ENCODE measurements at regions not wholly inside any gene's neighbourhood (a gene's known extent, or its start where the extent isn't known, plus 50 kb on each side); places are given as distances from the start of the nearest gene placed in this dataset.

GRCh38 chr2:104416339-104417000 is 437.4 kb upstream of the POU3F3 start:
- Histone ChIP-seq H3K4me1 (no peaks in the 10 kb centered on the region), H3K4me3 (no peak overlapping the region), H3K9me3 (no peaks in the 10 kb centered on the region), H3K36me3 (replicated peaks) (no peaks in the 10 kb centered on the region), H3K27me3 (ENCODE audit: low read depth) (no peaks in the 10 kb centered on the region)
- in situ Hi-C loops (cut with MboI; ENCODE audit: low sequenced_read_pairs), result no loop called here
- no peak for DNase-seq (ENCODE audit: low spot score in 2 of 2)

DNA sequence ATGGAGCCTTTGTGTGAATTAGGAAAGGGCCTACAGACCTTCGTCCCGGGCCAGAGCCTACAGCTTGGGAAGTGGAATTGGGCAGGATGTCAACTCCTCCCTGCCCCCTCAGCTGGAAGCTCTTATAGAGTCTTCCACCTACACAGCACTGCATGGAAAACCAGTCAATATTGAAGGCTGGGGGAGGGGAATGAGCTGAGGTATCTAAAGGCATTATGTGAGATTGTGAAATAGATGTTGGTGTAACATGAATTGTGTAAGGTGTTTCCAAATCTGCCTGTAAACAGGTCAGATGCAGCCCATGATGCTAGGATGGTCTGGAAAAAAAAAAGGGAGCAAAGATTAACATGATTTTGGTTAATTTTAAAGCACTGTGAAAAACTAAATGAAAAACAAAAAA is 433.5 kb upstream of the POU3F3 start:
- no peak for DNase-seq (ENCODE audit: low spot score in 2 of 2)
- H3K4me1 ChIP-seq, result no peaks in the 10 kb centered on the region
- in situ Hi-C loops (cut with MboI; ENCODE audit: low sequenced_read_pairs), result no loop called here
- no peaks in the 10 kb centered on the region for H3K27me3 ChIP-seq (ENCODE audit: low read depth)
- no peak overlapping the region for H3K4me3 ChIP-seq
- no peaks in the 10 kb centered on the region for H3K36me3 ChIP-seq (replicated peaks)
- H3K9me3 ChIP-seq, result no peaks in the 10 kb centered on the region

GRCh38 chr2:104420953-104421352 is 433.0 kb upstream of the POU3F3 start:
- H3K9me3 ChIP-seq, result no peaks in the 10 kb centered on the region
- H3K4me3 ChIP-seq, result no peak overlapping the region
- H3K36me3 ChIP-seq (replicated peaks), result no peaks in the 10 kb centered on the region
- H3K27me3 ChIP-seq (ENCODE audit: low read depth), result no peaks in the 10 kb centered on the region
- in situ Hi-C loops (cut with MboI; ENCODE audit: low sequenced_read_pairs), result no loop called here
- H3K4me1 ChIP-seq, result no peaks in the 10 kb centered on the region
- no peak for DNase-seq (ENCODE audit: low spot score in 2 of 2)

- no peaks in the 10 kb centered on the region for H3K9me3 ChIP-seq
- H3K4me3 ChIP-seq, result no peak overlapping the region
- in situ Hi-C loops (cut with MboI; ENCODE audit: low sequenced_read_pairs), result no loop called here
- no peaks in the 10 kb centered on the region for H3K36me3 ChIP-seq (replicated peaks)
- H3K4me1 ChIP-seq, result no peaks in the 10 kb centered on the region
- no peak for DNase-seq (ENCODE audit: low spot score in 2 of 2)
- no peaks in the 10 kb centered on the region for H3K27me3 ChIP-seq (ENCODE audit: low read depth)
Observed at GRCh38 chr2:104425850-104426595, 427.9 kb upstream of the POU3F3 start.

DNA sequence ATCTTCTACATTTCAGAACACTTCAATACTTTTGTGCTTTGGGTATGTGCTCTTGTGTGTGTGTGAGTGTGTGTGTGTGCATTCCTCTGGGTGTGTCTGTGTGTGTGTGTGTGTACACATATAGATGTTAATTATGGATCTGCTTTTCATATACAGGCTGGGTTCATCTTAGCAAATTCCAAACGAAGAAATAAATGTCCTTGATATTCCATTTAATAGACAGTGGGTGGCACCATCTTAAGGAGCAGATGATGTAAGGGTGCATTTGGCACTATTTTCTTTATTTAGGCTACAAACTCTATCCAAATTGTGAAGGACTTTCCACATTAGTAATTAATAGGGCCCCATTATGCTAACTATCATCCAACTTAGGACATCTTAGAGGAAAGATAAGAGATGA is 425.8 kb upstream of the POU3F3 start:
- Histone ChIP-seq H3K27me3 (ENCODE audit: low read depth) (no peaks in the 10 kb centered on the region), H3K9me3 (no peaks in the 10 kb centered on the region), H3K4me1 (no peaks in the 10 kb centered on the region), H3K36me3 (replicated peaks) (no peaks in the 10 kb centered on the region), H3K4me3 (no peak overlapping the region)
- no peak for DNase-seq (ENCODE audit: low spot score in 2 of 2)
- in situ Hi-C loops (cut with MboI; ENCODE audit: low sequenced_read_pairs), result no loop called here

GRCh38 chr2:104429639-104430358 is 424.1 kb upstream of the POU3F3 start:
- H3K9me3 ChIP-seq, result no peaks in the 10 kb centered on the region
- DNase-seq (ENCODE audit: low spot score in 2 of 2), result no peak
- no peak overlapping the region for H3K4me3 ChIP-seq
- no peaks in the 10 kb centered on the region for H3K36me3 ChIP-seq (replicated peaks)
- no peaks in the 10 kb centered on the region for H3K27me3 ChIP-seq (ENCODE audit: low read depth)
- H3K4me1 ChIP-seq, result no peaks in the 10 kb centered on the region
- in situ Hi-C loops (cut with MboI; ENCODE audit: low sequenced_read_pairs), result no loop called here

DNA sequence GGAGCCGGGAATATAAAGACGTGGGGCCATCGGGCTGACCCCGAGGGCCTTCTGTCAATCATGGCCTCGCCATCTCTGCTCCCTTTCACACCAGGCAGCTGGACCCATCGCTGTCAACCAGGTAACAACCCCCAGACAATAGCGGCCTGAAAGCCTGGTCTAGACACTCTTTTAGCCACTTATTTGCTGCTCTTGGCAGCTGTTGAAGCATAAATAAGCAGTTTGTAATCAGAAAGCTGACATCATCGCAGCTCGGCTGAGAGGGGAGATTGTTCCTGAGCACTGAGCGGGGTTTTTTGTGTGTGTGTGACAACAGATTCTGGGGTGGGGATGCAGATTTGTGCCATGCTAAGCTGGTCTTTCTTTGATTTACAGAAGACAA is 423.6 kb upstream of the POU3F3 start:
- no peaks in the 10 kb centered on the region for H3K9me3 ChIP-seq
- DNase-seq (ENCODE audit: low spot score in 2 of 2), result no peak
- no peaks in the 10 kb centered on the region for H3K36me3 ChIP-seq (replicated peaks)
- no peak overlapping the region for H3K4me3 ChIP-seq
- in situ Hi-C loops (cut with MboI; ENCODE audit: low sequenced_read_pairs), result no loop called here
- H3K4me1 ChIP-seq, result no peaks in the 10 kb centered on the region
- H3K27me3 ChIP-seq (ENCODE audit: low read depth), result no peaks in the 10 kb centered on the region

- no peaks in the 10 kb centered on the region for H3K9me3 ChIP-seq
- DNase-seq (ENCODE audit: low spot score in 2 of 2), result no peak
- H3K4me1 ChIP-seq, result no peaks in the 10 kb centered on the region
- no peak overlapping the region for H3K4me3 ChIP-seq
- no peaks in the 10 kb centered on the region for H3K27me3 ChIP-seq (ENCODE audit: low read depth)
- in situ Hi-C loops (cut with MboI; ENCODE audit: low sequenced_read_pairs), result no loop called here
- H3K36me3 ChIP-seq (replicated peaks), result no peaks in the 10 kb centered on the region
Observed at GRCh38 chr2:104430852-104431251, 423.1 kb upstream of the POU3F3 start.

GRCh38 chr2:104431701-104432121 is 422.2 kb upstream of the POU3F3 start:
- in situ Hi-C loops (cut with MboI; ENCODE audit: low sequenced_read_pairs), result no loop called here
- H3K27me3 ChIP-seq (ENCODE audit: low read depth), result no peaks in the 10 kb centered on the region
- no peaks in the 10 kb centered on the region for H3K36me3 ChIP-seq (replicated peaks)
- no peak for DNase-seq (ENCODE audit: low spot score in 2 of 2)
- no peaks in the 10 kb centered on the region for H3K4me1 ChIP-seq
- H3K9me3 ChIP-seq, result no peaks in the 10 kb centered on the region
- no peak overlapping the region for H3K4me3 ChIP-seq

DNA sequence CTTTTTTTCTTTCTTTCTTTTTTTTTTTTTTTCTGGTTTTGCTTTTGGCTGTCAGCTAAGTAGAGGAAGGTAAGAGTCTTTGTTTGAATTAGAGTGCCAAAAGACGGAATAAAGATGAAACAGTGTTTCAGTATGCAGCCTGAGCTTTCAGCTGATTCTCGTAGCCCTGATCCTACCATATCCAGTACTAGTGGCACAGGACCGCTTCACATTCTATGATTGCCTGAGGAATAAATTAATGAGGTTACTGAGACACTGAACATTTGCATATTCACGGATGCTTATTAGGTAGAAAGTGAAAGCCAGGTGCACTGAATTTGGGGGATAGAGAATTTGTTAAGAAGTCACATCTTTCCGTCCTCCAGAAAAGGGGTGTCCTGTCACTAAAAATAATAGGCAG is 421.5 kb upstream of the POU3F3 start:
- no peaks in the 10 kb centered on the region for H3K4me1 ChIP-seq
- H3K36me3 ChIP-seq (replicated peaks), result no peaks in the 10 kb centered on the region
- no peak for DNase-seq (ENCODE audit: low spot score in 2 of 2)
- in situ Hi-C loops (cut with MboI; ENCODE audit: low sequenced_read_pairs), result no loop called here
- no peaks in the 10 kb centered on the region for H3K27me3 ChIP-seq (ENCODE audit: low read depth)
- no peak overlapping the region for H3K4me3 ChIP-seq
- H3K9me3 ChIP-seq, result no peaks in the 10 kb centered on the region

GRCh38 chr2:104432991-104433390 is 420.9 kb upstream of the POU3F3 start:
- Histone ChIP-seq H3K36me3 (replicated peaks) (no peaks in the 10 kb centered on the region), H3K27me3 (ENCODE audit: low read depth) (no peaks in the 10 kb centered on the region), H3K4me1 (no peaks in the 10 kb centered on the region), H3K9me3 (no peaks in the 10 kb centered on the region), H3K4me3 (no peak overlapping the region)
- in situ Hi-C loops (cut with MboI; ENCODE audit: low sequenced_read_pairs), result no loop called here
- no peak for DNase-seq (ENCODE audit: low spot score in 2 of 2)

DNA sequence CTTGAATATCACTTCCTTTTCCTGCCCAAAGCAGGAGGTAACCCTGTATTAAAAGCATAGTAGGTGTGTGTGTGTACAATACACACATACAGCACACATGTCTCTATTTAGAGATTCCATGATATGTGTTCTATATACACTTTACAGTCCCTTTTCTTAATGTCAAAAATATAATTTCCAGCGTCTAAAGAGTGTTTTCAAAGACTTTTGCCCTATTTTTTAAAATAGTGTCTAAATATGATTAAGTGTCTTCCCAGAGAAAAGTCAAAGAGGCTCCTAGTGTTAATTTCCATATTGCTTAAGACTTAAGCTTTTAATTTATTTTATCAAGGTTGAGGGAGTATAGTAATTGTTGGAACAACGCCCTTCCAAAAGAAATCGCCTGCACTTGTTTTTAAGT is 420.3 kb upstream of the POU3F3 start:
- Histone ChIP-seq H3K27me3 (ENCODE audit: low read depth) (no peaks in the 10 kb centered on the region), H3K4me3 (no peak overlapping the region), H3K9me3 (no peaks in the 10 kb centered on the region), H3K4me1 (no peaks in the 10 kb centered on the region), H3K36me3 (replicated peaks) (no peaks in the 10 kb centered on the region)
- no peak for DNase-seq (ENCODE audit: low spot score in 2 of 2)
- in situ Hi-C loops (cut with MboI; ENCODE audit: low sequenced_read_pairs), result no loop called here

- in situ Hi-C loops (cut with MboI; ENCODE audit: low sequenced_read_pairs), result no loop called here
- H3K9me3 ChIP-seq, result no peaks in the 10 kb centered on the region
- no peak overlapping the region for H3K4me3 ChIP-seq
- H3K4me1 ChIP-seq, result no peaks in the 10 kb centered on the region
- no peaks in the 10 kb centered on the region for H3K27me3 ChIP-seq (ENCODE audit: low read depth)
- DNase-seq (ENCODE audit: low spot score in 2 of 2), result no peak
- H3K36me3 ChIP-seq (replicated peaks), result no peaks in the 10 kb centered on the region
Observed at GRCh38 chr2:104434318-104434792, 419.6 kb upstream of the POU3F3 start.

GRCh38 chr2:104434966-104435365 is 418.9 kb upstream of the POU3F3 start:
- Histone ChIP-seq H3K36me3 (replicated peaks) (no peaks in the 10 kb centered on the region), H3K4me3 (no peak overlapping the region), H3K27me3 (ENCODE audit: low read depth) (no peaks in the 10 kb centered on the region), H3K4me1 (no peaks in the 10 kb centered on the region), H3K9me3 (no peaks in the 10 kb centered on the region)
- DNase-seq (ENCODE audit: low spot score in 2 of 2), result no peak
- in situ Hi-C loops (cut with MboI; ENCODE audit: low sequenced_read_pairs), result no loop called here

Data from HAP-1 (cell line).